ENCODE measurements at regions not wholly inside any gene's neighbourhood (a gene's known extent, or its start where the extent isn't known, plus 50 kb on each side); places are given as distances from the start of the nearest gene placed in this dataset.
"Not testable (repeated sequence)": the region's sequence is repeated elsewhere in the genome, so short reads cannot be mapped to it uniquely, and the experiment has no call there.

- in situ Hi-C loops (cut with MboI), result no loop called here
- Histone ChIP-seq H3K27me3 (replicated peaks; ENCODE audit: insufficient read depth) (no peaks in the 10 kb centered on the region), H3F3A (ENCODE audit: insufficient read depth) (peaks cover 15% of the 10 kb centered on the region; the same call in 1 of the 2 replicates), H2AFZ (no peak overlapping the region), H3K79me2 (ENCODE audit: insufficient read depth) (no peaks in the 10 kb centered on the region), H3K9me3 (ENCODE audit: low read depth) (no peaks in the 10 kb centered on the region), H3K4me3 (no peak overlapping the region), H3K27ac (no peak overlapping the region), H3K9ac (no peak overlapping the region), H3K4me2 (ENCODE audit: unreplicated experiment) (no peak overlapping the region), H4K20me1 (ENCODE audit: insufficient read depth) (no peaks in the 10 kb centered on the region), H3K4me1 (ENCODE audit: insufficient read depth) (peaks cover 31% of the 10 kb centered on the region), H3K9me2 (ENCODE audit: insufficient read depth) (no peaks in the 10 kb centered on the region), H3K36me3 (ENCODE audit: low read depth) (no peaks in the 10 kb centered on the region)
- peak; percentile 27 for DNase-seq
- TF ChIP-seq EZH2 (IDR thresholded peaks at IDR 0.05; ENCODE audit: insufficient read depth, poor library complexity, severe bottlenecking) (no peak), EZH2phosphoT487 (IDR thresholded peaks at IDR 0.05; ENCODE audit: insufficient read depth, low read depth) (no peak)
- 94 to 96% methylated on average over 2 of the region's 2 CpGs for WGBS, 2 experiments (ENCODE audit: low coverage in 1 of 2, low lambda C conversion rate in 2 of 2, missing lambda C conversion rate in 2 of 2)
Measured at GRCh38 chr2:189236066-189236465, 56.5 kb upstream of the COL5A2 start.

GRCh38 chr2:189238903-189239302 is 59.3 kb upstream of the COL5A2 start:
- Histone ChIP-seq H3K27ac (no peak overlapping the region), H3K36me3 (ENCODE audit: low read depth) (no peaks in the 10 kb centered on the region), H3K79me2 (ENCODE audit: insufficient read depth) (no peaks in the 10 kb centered on the region), H3K9ac (no peak overlapping the region), H3F3A (ENCODE audit: insufficient read depth) (no peaks in the 10 kb centered on the region), H3K4me1 (ENCODE audit: insufficient read depth) (peaks cover 14% of the 10 kb centered on the region), H3K9me3 (ENCODE audit: low read depth) (no peaks in the 10 kb centered on the region), H4K20me1 (ENCODE audit: insufficient read depth) (no peaks in the 10 kb centered on the region), H3K27me3 (replicated peaks; ENCODE audit: insufficient read depth) (no peaks in the 10 kb centered on the region), H2AFZ (no peak overlapping the region), H3K9me2 (ENCODE audit: insufficient read depth) (no peaks in the 10 kb centered on the region), H3K4me2 (ENCODE audit: unreplicated experiment) (no peak overlapping the region), H3K4me3 (no peak overlapping the region)
- no peak for DNase-seq
- in situ Hi-C loops (cut with MboI), result no loop called here
- TF ChIP-seq EZH2 (IDR thresholded peaks at IDR 0.05; ENCODE audit: insufficient read depth, poor library complexity, severe bottlenecking) (no peak), EZH2phosphoT487 (IDR thresholded peaks at IDR 0.05; ENCODE audit: insufficient read depth, low read depth) (no peak)

DNA sequence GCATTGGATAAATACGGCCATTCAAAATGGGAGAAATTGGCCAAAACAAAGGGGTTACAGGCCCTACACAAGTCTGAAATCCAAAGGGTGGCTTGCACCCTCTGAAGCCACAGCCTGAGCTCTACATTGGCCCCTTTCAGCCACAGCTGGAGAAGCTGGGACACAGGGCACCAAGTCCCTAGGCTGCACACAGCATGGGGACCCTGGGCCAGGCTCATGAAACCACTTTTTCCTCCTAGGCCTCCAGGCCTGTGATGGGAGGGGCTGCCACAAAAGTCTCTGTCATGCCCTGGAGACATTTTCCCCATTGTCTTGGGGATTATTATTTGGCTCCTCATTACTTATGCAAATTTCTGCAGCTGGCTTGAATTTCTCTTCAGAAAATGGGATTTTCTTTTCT is 64.3 kb upstream of the COL5A2 start:
- peaks cover 11% of the 10 kb centered on the region for H3F3A ChIP-seq (ENCODE audit: insufficient read depth)
- H3K4me1 ChIP-seq (ENCODE audit: insufficient read depth); H3K9ac ChIP-seq; H3K4me2 ChIP-seq (ENCODE audit: unreplicated experiment); H2AFZ ChIP-seq; H3K9me2 ChIP-seq (ENCODE audit: insufficient read depth); H3K79me2 ChIP-seq (ENCODE audit: insufficient read depth); H3K9me3 ChIP-seq (ENCODE audit: low read depth); DNase-seq; in situ Hi-C loops (cut with MboI); H3K4me3 ChIP-seq; H4K20me1 ChIP-seq (ENCODE audit: insufficient read depth); H3K36me3 ChIP-seq (ENCODE audit: low read depth); H3K27ac ChIP-seq; H3K27me3 ChIP-seq (replicated peaks; ENCODE audit: insufficient read depth): not testable (repeated sequence)
- WGBS, 2 experiments (ENCODE audit: low coverage in 1 of 2, low lambda C conversion rate in 2 of 2, missing lambda C conversion rate in 2 of 2), result 94% methylated on average over 1 of the region's 1 CpG

DNA sequence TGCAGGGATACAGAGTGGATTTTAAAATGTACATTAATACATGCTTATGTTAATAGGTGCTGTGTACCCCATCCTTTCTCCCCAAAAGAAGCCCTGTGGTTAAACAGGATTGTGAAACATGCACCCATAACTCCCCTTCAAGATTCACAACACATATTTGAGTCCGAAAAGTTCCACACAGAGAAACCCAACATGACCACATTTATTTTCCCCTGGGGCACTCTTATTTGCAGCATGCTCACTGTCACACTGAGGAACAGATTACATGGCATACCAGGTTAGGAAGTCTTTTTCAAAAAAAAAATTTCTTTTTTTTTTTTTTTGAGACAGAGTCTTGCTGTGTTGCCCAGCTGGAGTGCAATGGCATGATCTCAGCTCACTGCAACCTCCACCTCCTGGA is 67.7 kb upstream of the COL5A2 start:
- Histone ChIP-seq H3K4me2 (ENCODE audit: unreplicated experiment) (no peak overlapping the region), H3F3A (ENCODE audit: insufficient read depth) (peaks cover 15% of the 10 kb centered on the region), H2AFZ (no peak overlapping the region), H3K79me2 (ENCODE audit: insufficient read depth) (no peaks in the 10 kb centered on the region), H3K27ac (no peak overlapping the region), H3K4me3 (no peak overlapping the region), H4K20me1 (ENCODE audit: insufficient read depth) (no peaks in the 10 kb centered on the region), H3K4me1 (ENCODE audit: insufficient read depth) (peaks cover 22% of the 10 kb centered on the region), H3K9me2 (ENCODE audit: insufficient read depth) (no peaks in the 10 kb centered on the region), H3K9ac (no peak overlapping the region), H3K27me3 (replicated peaks; ENCODE audit: insufficient read depth) (no peaks in the 10 kb centered on the region), H3K36me3 (ENCODE audit: low read depth) (no peaks in the 10 kb centered on the region), H3K9me3 (ENCODE audit: low read depth) (no peaks in the 10 kb centered on the region)
- no peak for TF ChIP-seq EZH2phosphoT487 (IDR thresholded peaks at IDR 0.05; ENCODE audit: insufficient read depth, low read depth)
- TF ChIP-seq EZH2 (IDR thresholded peaks at IDR 0.05; ENCODE audit: insufficient read depth, poor library complexity, severe bottlenecking), result no peak
- WGBS, 2 experiments (ENCODE audit: low coverage in 1 of 2, low lambda C conversion rate in 2 of 2, missing lambda C conversion rate in 2 of 2), result 93 to 96% methylated on average over 1 of the region's 1 CpG
- DNase-seq, result no peak
- in situ Hi-C loops (cut with MboI), result no loop called here

GRCh38 chr2:189248141-189248540 is 68.6 kb upstream of the COL5A2 start:
- 0 out of 2 replicates have a peak overlapping the region, but pooled peaks have one; percentile 1 for H2AFZ ChIP-seq
- TF ChIP-seq EZH2phosphoT487 (IDR thresholded peaks at IDR 0.05; ENCODE audit: insufficient read depth, low read depth), result no peak
- TF ChIP-seq EZH2 (IDR thresholded peaks at IDR 0.05; ENCODE audit: insufficient read depth, poor library complexity, severe bottlenecking), result no peak
- H3K9ac ChIP-seq, result no peak overlapping the region
- no peaks in the 10 kb centered on the region for H4K20me1 ChIP-seq (ENCODE audit: insufficient read depth)
- no peak overlapping the region for H3K4me3 ChIP-seq
- peaks cover 27% of the 10 kb centered on the region for H3K4me1 ChIP-seq (ENCODE audit: insufficient read depth)
- in situ Hi-C loops (cut with MboI), result no loop called here
- H3K79me2 ChIP-seq (ENCODE audit: insufficient read depth), result no peaks in the 10 kb centered on the region
- no peaks in the 10 kb centered on the region for H3K36me3 ChIP-seq (ENCODE audit: low read depth)
- no peaks in the 10 kb centered on the region for H3K27me3 ChIP-seq (replicated peaks; ENCODE audit: insufficient read depth)
- H3K4me2 ChIP-seq (ENCODE audit: unreplicated experiment), result no peak overlapping the region
- H3F3A ChIP-seq (ENCODE audit: insufficient read depth), result peaks cover 19% of the 10 kb centered on the region
- no peak overlapping the region for H3K27ac ChIP-seq
- H3K9me3 ChIP-seq (ENCODE audit: low read depth), result no peaks in the 10 kb centered on the region
- 3 to 8% methylated on average over 1 of the region's 1 CpG for WGBS, 2 experiments (ENCODE audit: low coverage in 1 of 2, low lambda C conversion rate in 2 of 2, missing lambda C conversion rate in 2 of 2)
- H3K9me2 ChIP-seq (ENCODE audit: insufficient read depth), result no peaks in the 10 kb centered on the region
- peak; percentile 10 for DNase-seq

Data from GM23248 (cell line).